Fibroblast of pulmonary artery (primary cell): ENCODE measurements at regions not wholly inside any gene's neighbourhood (a gene's known extent, or its start where the extent isn't known, plus 50 kb on each side); places are given as distances from the start of the nearest gene placed in this dataset.

Experiments
- DNase-seq: peaks from one replicate; pipeline ENCODE4 v3.0.0-alpha.2; 2010; ENCODE audit warnings: low read depth
- H3K4me3 ChIP-seq: replicated peaks from 2 replicates; pipeline ENCODE4 v1.5.1; 2011; ENCODE audit warnings: low read depth, mild to moderate bottlenecking, control low read depth, low read length, moderate library complexity
- TF ChIP-seq, protein P1 (sequence below): IDR thresholded peaks from 2 replicates; pipeline ENCODE4 v1.5.1; 2011; ENCODE audit warnings: mild to moderate bottlenecking, control low read depth, low read length, inconsistent platforms; ENCODE audit errors: missing control alignments

GRCh38 chr3:168926426-168926825, 737.1 kb downstream of the MECOM start:
- no peak overlapping the region for H3K4me3 ChIP-seq
- TF ChIP-seq, protein P1, sequence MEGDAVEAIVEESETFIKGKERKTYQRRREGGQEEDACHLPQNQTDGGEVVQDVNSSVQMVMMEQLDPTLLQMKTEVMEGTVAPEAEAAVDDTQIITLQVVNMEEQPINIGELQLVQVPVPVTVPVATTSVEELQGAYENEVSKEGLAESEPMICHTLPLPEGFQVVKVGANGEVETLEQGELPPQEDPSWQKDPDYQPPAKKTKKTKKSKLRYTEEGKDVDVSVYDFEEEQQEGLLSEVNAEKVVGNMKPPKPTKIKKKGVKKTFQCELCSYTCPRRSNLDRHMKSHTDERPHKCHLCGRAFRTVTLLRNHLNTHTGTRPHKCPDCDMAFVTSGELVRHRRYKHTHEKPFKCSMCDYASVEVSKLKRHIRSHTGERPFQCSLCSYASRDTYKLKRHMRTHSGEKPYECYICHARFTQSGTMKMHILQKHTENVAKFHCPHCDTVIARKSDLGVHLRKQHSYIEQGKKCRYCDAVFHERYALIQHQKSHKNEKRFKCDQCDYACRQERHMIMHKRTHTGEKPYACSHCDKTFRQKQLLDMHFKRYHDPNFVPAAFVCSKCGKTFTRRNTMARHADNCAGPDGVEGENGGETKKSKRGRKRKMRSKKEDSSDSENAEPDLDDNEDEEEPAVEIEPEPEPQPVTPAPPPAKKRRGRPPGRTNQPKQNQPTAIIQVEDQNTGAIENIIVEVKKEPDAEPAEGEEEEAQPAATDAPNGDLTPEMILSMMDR, result no peak
- no peak for DNase-seq

DNA sequence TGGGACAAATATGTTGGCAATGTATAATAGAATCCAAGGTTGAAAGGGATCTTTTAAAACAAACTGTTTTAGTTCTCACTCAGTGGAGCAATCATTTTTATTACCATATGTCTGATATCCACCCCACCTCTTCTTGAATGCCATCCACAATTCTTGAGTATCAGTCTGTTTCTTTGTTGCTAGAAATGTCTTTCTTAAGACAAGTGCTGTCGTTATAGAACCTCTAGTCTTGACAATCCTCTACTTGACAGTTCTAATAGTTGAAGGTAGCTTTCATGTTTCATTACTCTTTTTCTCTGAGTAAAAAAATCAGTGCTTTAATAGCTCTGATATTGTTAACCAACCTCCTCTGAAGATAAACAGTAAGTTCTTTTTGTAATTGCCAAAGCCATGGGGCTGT, 737.9 kb downstream of the MECOM start:
- TF ChIP-seq, protein P1, result no peak
- no peak for DNase-seq
- no peak overlapping the region for H3K4me3 ChIP-seq

DNA sequence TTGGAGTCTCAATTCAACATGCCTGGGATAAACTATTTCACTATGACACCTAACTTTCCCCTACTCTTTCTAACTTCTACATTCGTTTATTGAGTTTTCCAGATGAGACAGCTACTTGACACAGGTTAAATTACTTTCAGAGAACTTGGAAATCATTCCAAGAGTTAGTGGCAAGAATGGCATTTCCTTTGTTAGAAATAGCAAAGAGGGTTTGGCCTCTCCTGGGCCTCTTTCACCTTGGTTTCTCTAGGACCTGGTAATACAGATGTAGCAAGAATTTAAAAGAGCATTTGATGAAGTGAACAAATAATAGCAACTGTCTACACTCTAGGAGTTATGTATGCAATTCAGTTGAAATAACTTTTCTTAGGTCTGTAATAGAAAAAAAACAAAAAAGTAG, 748.9 kb downstream of the MECOM start:
- no peak overlapping the region for H3K4me3 ChIP-seq
- DNase-seq, result peak; percentile 40
- TF ChIP-seq, protein P1, result no peak

DNA sequence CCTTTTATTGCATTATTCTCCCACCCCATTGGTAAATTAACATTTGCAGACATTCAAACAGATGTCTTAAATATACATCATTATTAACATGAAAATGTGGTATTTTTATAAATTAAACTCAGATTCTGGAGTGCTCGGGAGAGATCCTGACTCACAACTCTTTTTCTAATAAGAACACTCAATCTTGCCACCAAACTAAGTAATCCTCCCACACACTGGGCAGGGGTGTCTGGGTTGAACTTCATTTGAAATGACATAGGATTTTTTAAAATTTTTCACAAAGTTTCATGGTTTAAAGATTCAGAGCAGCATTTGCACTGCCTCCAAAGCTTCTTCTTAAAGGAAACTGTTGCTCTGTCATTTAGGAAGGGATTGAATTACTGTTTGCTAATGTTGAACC, 754.3 kb downstream of the MECOM start:
- no peak overlapping the region for H3K4me3 ChIP-seq
- TF ChIP-seq, protein P1, result no peak
- no peak for DNase-seq

- no peak for DNase-seq
- TF ChIP-seq, protein P1, result no peak
- no peak overlapping the region for H3K4me3 ChIP-seq
Measured at GRCh38 chr3:168895419-168895818, 768.1 kb downstream of the MECOM start.

DNA sequence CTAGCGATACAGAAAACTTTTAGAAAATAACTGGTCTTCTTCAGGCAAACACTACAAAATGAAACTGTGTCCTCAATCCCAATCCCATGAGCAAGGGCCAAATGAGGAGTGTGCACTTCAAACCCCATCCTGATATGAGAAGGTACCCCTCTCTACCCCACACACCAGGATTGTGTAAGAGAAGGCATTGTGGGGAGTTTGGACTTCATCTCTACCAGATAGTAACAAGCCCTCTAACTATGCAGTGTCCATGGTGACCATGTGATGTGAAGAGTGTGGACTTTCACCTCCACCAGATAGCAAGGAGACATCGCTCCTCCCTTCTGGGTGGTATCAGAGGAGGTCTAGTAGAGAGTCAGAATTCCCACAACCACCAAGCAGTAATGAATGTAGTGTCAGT, 769.3 kb downstream of the MECOM start:
- no peak for DNase-seq
- TF ChIP-seq, protein P1, result no peak
- H3K4me3 ChIP-seq, result no peak overlapping the region

DNA sequence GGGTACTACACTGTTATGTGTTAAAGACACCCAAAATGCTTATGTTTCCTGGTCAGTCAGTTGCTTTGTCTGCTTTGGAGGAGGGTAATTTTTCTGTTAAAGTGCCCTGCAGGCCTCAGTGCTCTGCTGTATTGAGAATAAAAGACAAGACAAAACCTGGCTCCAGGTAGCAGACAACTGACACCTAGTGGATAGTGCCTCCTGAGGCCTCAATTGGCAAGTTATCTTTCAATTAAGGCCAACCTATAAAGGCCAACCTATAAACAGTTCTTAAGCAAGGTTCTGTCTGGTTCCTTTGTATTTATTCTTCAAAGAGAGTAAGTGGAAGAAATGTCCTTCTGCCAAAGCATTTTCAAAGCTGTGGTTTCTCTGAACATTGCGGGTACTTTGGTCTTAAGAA, 773.8 kb downstream of the MECOM start:
- no peak overlapping the region for H3K4me3 ChIP-seq
- TF ChIP-seq, protein P1, result no peak
- DNase-seq, result no peak
